Stimulated activated naive CD8-positive, alpha-beta T cell treated with anti-CD3 and anti-CD28 coated beads, Interleukin-15, amount 100 ng/mL, for 72 hours (primary cell): ENCODE measurements at regions not wholly inside any gene's neighbourhood (a gene's known extent, or its start where the extent isn't known, plus 50 kb on each side); places are given as distances from the start of the nearest gene placed in this dataset.
A peak's percentile ranks its signal among the peaks of the same experiment; 100 is the strongest.

Experiments used
- ATAC-seq: fragments of 150-1000 bp; cut with Tn5 transposase; 2 replicates; pipeline ENCODE4 v1.10.0; 2021; ENCODE audit warnings: mild to moderate bottlenecking, moderate library complexity
- DNase-seq, 2 donors: peaks; one replicate each; pipeline ENCODE4 v3.0.0; 2021 to 2022
- H3K27ac Mint-ChIP-seq, 2 donors: one replicate each; pipeline ENCODE4 v1.8.0; 2022; ENCODE audit warnings: mild to moderate bottlenecking in 2 of 2, mixed read lengths in 2 of 2, moderate library complexity in 2 of 2
- H3K27me3 Mint-ChIP-seq: one replicate; pipeline ENCODE4 v1.8.0; 2022; ENCODE audit warnings: mixed read lengths
- H3K4me1 Mint-ChIP-seq: one replicate; pipeline ENCODE4 v1.8.0; 2022; ENCODE audit warnings: mild to moderate bottlenecking, mixed read lengths
- H3K4me3 Mint-ChIP-seq, 2 donors: one replicate each; pipeline ENCODE4 v1.8.0; 2022; ENCODE audit warnings: mild to moderate bottlenecking in 2 of 2, mixed read lengths in 2 of 2, moderate library complexity in 1 of 2
- H3K9me3 Mint-ChIP-seq, 2 donors: one replicate each; pipeline ENCODE4 v1.8.0; 2022; ENCODE audit warnings: mixed read lengths in 2 of 2

GRCh38 chr10:111511751-111512150, 434.9 kb downstream of the ADRA2A start:
- Mint-ChIP-seq H3K9me3 (no peaks in the 10 kb centered on the region), H3K4me3 (no peak overlapping the region), H3K27ac (no peak overlapping the region), H3K4me1 (no peaks in the 10 kb centered on the region), H3K27me3 (peaks cover 15% of the 10 kb centered on the region)
- DNase-seq: no peak
- no peak for ATAC-seq

- Mint-ChIP-seq H3K4me3 (no peak overlapping the region), H3K4me1 (no peaks in the 10 kb centered on the region), H3K27ac (no peak overlapping the region), H3K27me3 (peaks cover 2% of the 10 kb centered on the region), H3K9me3 (no peaks in the 10 kb centered on the region)
- DNase-seq: no peak
- ATAC-seq: no peak
Observed at GRCh38 chr10:111515264-111515663, 438.4 kb downstream of the ADRA2A start.

GRCh38 chr10:111515706-111516105, 438.9 kb downstream of the ADRA2A start:
- no peak overlapping the region for H3K4me3 Mint-ChIP-seq
- H3K27ac Mint-ChIP-seq: no peak overlapping the region
- no peaks in the 10 kb centered on the region for H3K9me3 Mint-ChIP-seq
- ATAC-seq: no peak
- no peaks in the 10 kb centered on the region for H3K4me1 Mint-ChIP-seq
- H3K27me3 Mint-ChIP-seq: no peaks in the 10 kb centered on the region
- no peak for DNase-seq

- no peak for DNase-seq
- Mint-ChIP-seq H3K4me3 (no peak overlapping the region), H3K4me1 (no peaks in the 10 kb centered on the region), H3K27me3 (no peaks in the 10 kb centered on the region), H3K9me3 (no peaks in the 10 kb centered on the region), H3K27ac (no peak overlapping the region)
- ATAC-seq: no peak
Observed at GRCh38 chr10:111516144-111516543, 439.3 kb downstream of the ADRA2A start.

GRCh38 chr10:111522141-111522540, 445.3 kb downstream of the ADRA2A start:
- H3K4me1 Mint-ChIP-seq: no peaks in the 10 kb centered on the region
- DNase-seq (no peak), ATAC-seq (no peak)
- H3K27ac Mint-ChIP-seq: no peak overlapping the region
- H3K9me3 Mint-ChIP-seq: no peaks in the 10 kb centered on the region
- no peak overlapping the region for H3K4me3 Mint-ChIP-seq
- peaks cover 8% of the 10 kb centered on the region for H3K27me3 Mint-ChIP-seq

- H3K27me3 Mint-ChIP-seq: peaks cover 8% of the 10 kb centered on the region
- H3K27ac Mint-ChIP-seq: no peak overlapping the region
- no peaks in the 10 kb centered on the region for H3K4me1 Mint-ChIP-seq
- no peak overlapping the region for H3K4me3 Mint-ChIP-seq
- no peak for ATAC-seq
- no peaks in the 10 kb centered on the region for H3K9me3 Mint-ChIP-seq
- DNase-seq: no peak
Observed at GRCh38 chr10:111522551-111522950, 445.7 kb downstream of the ADRA2A start.

GRCh38 chr10:111523016-111523415, 446.2 kb downstream of the ADRA2A start:
- peaks cover 8% of the 10 kb centered on the region for H3K27me3 Mint-ChIP-seq
- no peaks in the 10 kb centered on the region for H3K9me3 Mint-ChIP-seq
- ATAC-seq (no peak), DNase-seq (no peak)
- H3K4me1 Mint-ChIP-seq: no peaks in the 10 kb centered on the region
- H3K27ac Mint-ChIP-seq: no peak overlapping the region
- H3K4me3 Mint-ChIP-seq: no peak overlapping the region

- ATAC-seq (no peak), DNase-seq (no peak)
- no peaks in the 10 kb centered on the region for H3K4me1 Mint-ChIP-seq
- no peaks in the 10 kb centered on the region for H3K9me3 Mint-ChIP-seq
- H3K27me3 Mint-ChIP-seq: peaks cover 8% of the 10 kb centered on the region
- no peak overlapping the region for H3K27ac Mint-ChIP-seq
- no peak overlapping the region for H3K4me3 Mint-ChIP-seq
Observed at GRCh38 chr10:111524134-111524533, 447.3 kb downstream of the ADRA2A start.

GRCh38 chr10:111525696-111526095, 448.9 kb downstream of the ADRA2A start:
- Mint-ChIP-seq H3K9me3 (no peaks in the 10 kb centered on the region), H3K4me3 (no peak overlapping the region), H3K27me3 (peaks cover 8% of the 10 kb centered on the region), H3K27ac (no peak overlapping the region), H3K4me1 (no peaks in the 10 kb centered on the region)
- no peak for ATAC-seq
- no peak for DNase-seq

- ATAC-seq (peak; percentile 28), DNase-seq (no peak)
- peaks cover 0 to 5% of the 10 kb centered on the region in 2 donors for H3K9me3 Mint-ChIP-seq
- no peaks in the 10 kb centered on the region for H3K4me1 Mint-ChIP-seq
- no peak overlapping the region for H3K27ac Mint-ChIP-seq
- H3K4me3 Mint-ChIP-seq: no peak overlapping the region
- H3K27me3 Mint-ChIP-seq: peaks cover 5% of the 10 kb centered on the region
Observed at GRCh38 chr10:111531690-111532089, 454.9 kb downstream of the ADRA2A start.

- ATAC-seq: no peak
- Mint-ChIP-seq H3K27ac (no peak overlapping the region), H3K4me3 (no peak overlapping the region), H3K4me1 (no peaks in the 10 kb centered on the region), H3K9me3 (peaks cover 0 to 5% of the 10 kb centered on the region in 2 donors), H3K27me3 (peaks cover under 1% of the 10 kb centered on the region)
- DNase-seq: no peak
Observed at GRCh38 chr10:111532139-111532538, 455.3 kb downstream of the ADRA2A start.

- Mint-ChIP-seq H3K4me3 (no peak overlapping the region), H3K9me3 (no peaks in the 10 kb centered on the region), H3K27me3 (peaks cover 15% of the 10 kb centered on the region), H3K27ac (no peak overlapping the region), H3K4me1 (no peaks in the 10 kb centered on the region)
- ATAC-seq (no peak), DNase-seq (no peak)
Observed at GRCh38 chr10:111539246-111539645, 462.4 kb downstream of the ADRA2A start.

GRCh38 chr10:111543854-111544253, 467.0 kb downstream of the ADRA2A start:
- ATAC-seq (no peak), DNase-seq (no peak)
- Mint-ChIP-seq H3K4me1 (no peaks in the 10 kb centered on the region), H3K9me3 (no peaks in the 10 kb centered on the region), H3K4me3 (no peak overlapping the region), H3K27ac (no peak overlapping the region), H3K27me3 (peaks cover 8% of the 10 kb centered on the region)

- no peaks in the 10 kb centered on the region for H3K9me3 Mint-ChIP-seq
- H3K27ac Mint-ChIP-seq: no peak overlapping the region
- no peak overlapping the region for H3K4me3 Mint-ChIP-seq
- ATAC-seq (no peak), DNase-seq (no peak)
- H3K27me3 Mint-ChIP-seq: no peaks in the 10 kb centered on the region
- no peaks in the 10 kb centered on the region for H3K4me1 Mint-ChIP-seq
Observed at GRCh38 chr10:111545861-111546605, 469.2 kb downstream of the ADRA2A start.

GRCh38 chr10:111548084-111548726, 471.4 kb downstream of the ADRA2A start:
- H3K27me3 Mint-ChIP-seq: no peaks in the 10 kb centered on the region
- H3K27ac Mint-ChIP-seq: no peak overlapping the region
- no peak overlapping the region for H3K4me3 Mint-ChIP-seq
- ATAC-seq: no peak
- DNase-seq: no peak
- no peaks in the 10 kb centered on the region for H3K4me1 Mint-ChIP-seq
- no peaks in the 10 kb centered on the region for H3K9me3 Mint-ChIP-seq

GRCh38 chr10:111551001-111551400, 474.2 kb downstream of the ADRA2A start:
- Mint-ChIP-seq H3K4me3 (no peak overlapping the region), H3K9me3 (no peaks in the 10 kb centered on the region), H3K27ac (no peak overlapping the region), H3K27me3 (no peaks in the 10 kb centered on the region), H3K4me1 (no peaks in the 10 kb centered on the region)
- ATAC-seq (no peak), DNase-seq (no peak)

GRCh38 chr10:111556666-111557065, 479.8 kb downstream of the ADRA2A start:
- H3K4me1 Mint-ChIP-seq: no peaks in the 10 kb centered on the region
- no peak for ATAC-seq

More at GRCh38 chr10:111556666-111557065, 479.8 kb downstream of the ADRA2A start:
- Mint-ChIP-seq H3K27ac (no peak overlapping the region), H3K27me3 (peaks cover 2% of the 10 kb centered on the region), H3K9me3 (no peaks in the 10 kb centered on the region), H3K4me3 (no peak overlapping the region)
- no peak for DNase-seq
